H1 (cell line): ENCODE measurements at regions not wholly inside any gene's neighbourhood (a gene's known extent, or its start where the extent isn't known, plus 50 kb on each side); places are given as distances from the start of the nearest gene placed in this dataset.

ENCODE experiments used
- CTCF ChIA-PET: fragments of 300-600 bp; sonication (Branson Sonifier 250); formaldehyde crosslinking; loops from one replicate; lab custom pipeline; 2021; ENCODE audit not compliant: partially characterized antibody; lab: Charles Lee
- POLR2A ChIA-PET: fragments of 300-600 bp; sonication (Branson Sonifier 250); formaldehyde crosslinking; loops from one replicate; lab custom pipeline; 2021; ENCODE audit warnings: inconsistent platforms; ENCODE audit not compliant: partially characterized antibody; lab: Charles Lee
- DNase-seq, 2 experiments: peaks; one replicate each; pipeline versions ENCODE4 v3.0.0 to v3.0.0-alpha.2; 2010 to 2022; ENCODE audit warnings: low spot score in 2 of 2, low read depth in 1 of 2, mixed read lengths in 1 of 2
- FAIRE-seq: peaks from 2 replicates; lab custom pipeline; 2011; peaks lifted over from hg19 to GRCh38; lab: Jason Lieb, UNC
- H2AFZ ChIP-seq: 2 replicates; pipeline ENCODE4 v1.8.1; 2012; ENCODE audit warnings: low read length, inconsistent platforms
- H2AK5ac ChIP-seq: 2 replicates; pipeline ENCODE4 v1.6.1; 2013; ENCODE audit warnings: low read depth, low read length
- H2BK120ac ChIP-seq: replicated peaks from 2 replicates; pipeline ENCODE3; 2013; ENCODE audit warnings: low read depth, low read length, inconsistent platforms
- H2BK12ac ChIP-seq: 2 replicates; pipeline ENCODE4 v1.6.1; 2013; ENCODE audit warnings: low read depth, low read length
- H2BK15ac ChIP-seq: 2 replicates; pipeline ENCODE4 v1.6.1; 2013; ENCODE audit warnings: low read length
- H2BK20ac ChIP-seq: 2 replicates; pipeline ENCODE4 v1.6.1; 2013; ENCODE audit warnings: low read length
- H2BK5ac ChIP-seq: 2 replicates; pipeline ENCODE4 v1.6.1; 2013; ENCODE audit warnings: low read depth, low read length
- H3K14ac ChIP-seq: 2 replicates; pipeline ENCODE4 v1.6.1; 2013; ENCODE audit warnings: inconsistent platforms; ENCODE audit not compliant: insufficient read length
- H3K18ac ChIP-seq: 2 replicates; pipeline ENCODE4 v1.6.1; 2013; ENCODE audit warnings: low read length; ENCODE audit errors: extremely low read depth
- H3K23ac ChIP-seq: 2 replicates; pipeline ENCODE4 v1.6.1; 2013; ENCODE audit warnings: inconsistent platforms; ENCODE audit not compliant: insufficient read length
- H3K23me2 ChIP-seq: 2 replicates; pipeline ENCODE4 v1.6.1; 2013; ENCODE audit warnings: low read depth, low read length
- H3K27ac ChIP-seq: 2 replicates; pipeline ENCODE4 v1.6.1; 2011; ENCODE audit warnings: low read depth, low read length, inconsistent platforms
- H3K27me3 ChIP-seq, 4 experiments: replicated peaks in 1 of 4; 1 replicate in 1 of 4; 2 replicates in 3 of 4; pipeline versions ENCODE4 v1.6.1 to v1.8.1; 2011 to 2013; ENCODE audit warnings: low read length in 3 of 4, mild to moderate bottlenecking in 3 of 4, inconsistent platforms in 2 of 4, mixed read lengths in 2 of 4, moderate library complexity in 1 of 4; ENCODE audit not compliant: control insufficient read depth in 3 of 4, insufficient read depth in 3 of 4; ENCODE audit errors: extremely low read depth in 1 of 4
- H3K36me3 ChIP-seq, 4 experiments: 2 replicates each; pipeline versions ENCODE4 v1.6.1 to v1.8.1; 2011 to 2013; ENCODE audit warnings: mild to moderate bottlenecking in 4 of 4, low read length in 3 of 4, moderate library complexity in 2 of 4, control low read depth in 1 of 4, inconsistent platforms in 1 of 4; ENCODE audit not compliant: insufficient read depth in 4 of 4, control insufficient read depth in 2 of 4
- H3K4ac ChIP-seq: replicated peaks from 2 replicates; pipeline ENCODE3; 2013; ENCODE audit warnings: low read length, low read depth, mixed read lengths, inconsistent platforms; ENCODE audit not compliant: insufficient read length
- H3K4me1 ChIP-seq, 4 experiments: replicated peaks in 1 of 4; 1 replicate in 1 of 4; 2 replicates in 3 of 4; pipeline versions ENCODE4 v1.6.1 to v1.8.1; 2011 to 2013; ENCODE audit warnings: low read length in 3 of 4, inconsistent platforms in 2 of 4, mixed read lengths in 1 of 4; ENCODE audit not compliant: insufficient read depth in 4 of 4, control insufficient read depth in 3 of 4
- H3K4me2 ChIP-seq, 2 experiments: 2 replicates each; pipeline versions ENCODE4 v1.6.1 to v1.8.1; 2011 to 2013; ENCODE audit warnings: low read depth in 2 of 2, low read length in 2 of 2, control low read depth in 1 of 2, inconsistent platforms in 1 of 2, mild to moderate bottlenecking in 1 of 2; ENCODE audit not compliant: insufficient read depth in 1 of 2
- H3K4me3 ChIP-seq, 4 experiments: fragments of 200-600, 300-600 bp in 1 of 4; sonication (generic), shearing (Covaris generic), sonication (Bioruptor Twin) in 1 of 4; 2 replicates each; pipeline versions ENCODE4 v1.5.1 to v1.8.1; 2011 to 2016; ENCODE audit warnings: low read length in 4 of 4, low read depth in 3 of 4, control low read depth in 2 of 4, inconsistent platforms in 2 of 4, mild to moderate bottlenecking in 2 of 4, mixed read lengths in 1 of 4, moderate library complexity in 1 of 4; ENCODE audit not compliant: insufficient read depth in 2 of 4; ENCODE audit errors: extremely low read depth in 1 of 4
- H3K56ac ChIP-seq: replicated peaks from 2 replicates; pipeline ENCODE3; 2013; ENCODE audit warnings: low read depth, mild to moderate bottlenecking, mixed read lengths, low read length, inconsistent platforms; ENCODE audit not compliant: insufficient read length
- H3K79me1 ChIP-seq: 2 replicates; pipeline ENCODE4 v1.6.1; 2013; ENCODE audit warnings: low read depth, low read length, control low read depth
- H3K79me2 ChIP-seq, 2 experiments: 2 replicates each; pipeline versions ENCODE4 v1.6.1 to v1.8.1; 2012 to 2013; ENCODE audit warnings: low read length in 2 of 2, mild to moderate bottlenecking in 2 of 2, inconsistent platforms in 1 of 2; ENCODE audit not compliant: insufficient read depth in 2 of 2, control insufficient read depth in 1 of 2
- H3K9ac ChIP-seq, 4 experiments: replicated peaks in 1 of 4; 1 replicate in 1 of 4; 2 replicates in 3 of 4; pipeline versions ENCODE4 v1.6.1 to v1.8.1; 2011 to 2013; ENCODE audit warnings: low read depth in 3 of 4, low read length in 3 of 4, control low read depth in 2 of 4, mild to moderate bottlenecking in 2 of 4, moderate library complexity in 2 of 4, inconsistent platforms in 1 of 4; ENCODE audit errors: extremely low read depth in 1 of 4
- H3K9me3 ChIP-seq, 2 experiments: 2 replicates each; pipeline versions ENCODE4 v1.6.1 to v1.8.1; 2012 to 2013; ENCODE audit warnings: mild to moderate bottlenecking in 2 of 2, moderate library complexity in 2 of 2, control low read depth in 1 of 2, inconsistent platforms in 1 of 2, low read depth in 1 of 2, low read length in 1 of 2, mixed read lengths in 1 of 2; ENCODE audit not compliant: insufficient read depth in 2 of 2
- H4K20me1 ChIP-seq, 2 experiments: replicated peaks in 1 of 2; 2 replicates each; pipeline versions ENCODE3 to v1.8.1; 2011 to 2013; ENCODE audit warnings: inconsistent platforms in 2 of 2, low read length in 2 of 2, mild to moderate bottlenecking in 1 of 2; ENCODE audit not compliant: insufficient read depth in 2 of 2, control insufficient read depth in 1 of 2
- H4K5ac ChIP-seq: 2 replicates; pipeline ENCODE4 v1.6.1; 2013; ENCODE audit warnings: low read length, low read depth, mixed read lengths, inconsistent platforms; ENCODE audit not compliant: insufficient read length
- H4K8ac ChIP-seq: 2 replicates; pipeline ENCODE4 v1.8.0; 2013; ENCODE audit warnings: mild to moderate bottlenecking, moderate library complexity, low read length, inconsistent platforms; ENCODE audit not compliant: insufficient read depth; ENCODE audit errors: extremely low read depth
- H4K91ac ChIP-seq: replicated peaks from 2 replicates; pipeline ENCODE3; 2013; ENCODE audit warnings: low read length, mixed read lengths, inconsistent platforms; ENCODE audit not compliant: insufficient read length
- ASH2L ChIP-seq: fragments of 200-600, 300-600 bp; sonication (generic); IDR thresholded peaks from one replicate; pipeline ENCODE4 v1.7.1; 2017; ENCODE audit warnings: low read length
- ATF3 ChIP-seq: IDR thresholded peaks from 2 replicates; pipeline ENCODE4 v1.6.1; 2011; ENCODE audit warnings: low read depth, mild to moderate bottlenecking, low read length; ENCODE audit not compliant: insufficient read depth
- BCL11A ChIP-seq, 2 experiments: IDR thresholded peaks; one replicate each; pipeline ENCODE4 v1.6.1; 2011; ENCODE audit warnings: low read depth in 2 of 2, low read length in 2 of 2, mild to moderate bottlenecking in 2 of 2
- BRCA1 ChIP-seq: IDR thresholded peaks from 2 replicates; pipeline ENCODE4 v1.6.1; 2012; ENCODE audit warnings: low read depth, low read length, improper control_type of control experiment
- CBX5 ChIP-seq: fragments of 300-800, 300-1000 bp; sonication (generic); IDR thresholded peaks from 2 replicates; pipeline ENCODE4 v1.7.1; 2016; ENCODE audit warnings: antibody characterized with exemption, low read length, low read depth
- CREB1 ChIP-seq: IDR thresholded peaks from 2 replicates; pipeline ENCODE4 v1.6.1; 2012; ENCODE audit warnings: inconsistent platforms
- EGR1 ChIP-seq: IDR thresholded peaks from 2 replicates; pipeline ENCODE4 v1.6.1; 2011; ENCODE audit warnings: low read depth, low read length, borderline replicate concordance
- NRF1 ChIP-seq: IDR thresholded peaks from 2 replicates; pipeline ENCODE4 v1.6.1; 2011; ENCODE audit warnings: mild to moderate bottlenecking, low read depth, low read length, improper control_type of control experiment
- POLR2AphosphoS5 ChIP-seq: IDR thresholded peaks from 2 replicates; pipeline ENCODE4 v1.6.1; 2011; ENCODE audit warnings: low read depth, low read length
- SIN3A ChIP-seq, 2 experiments: IDR thresholded peaks in 1 of 2; conservative IDR thresholded peaks in 1 of 2; 2 replicates each; pipeline ENCODE4 v1.6.1; 2011 to 2012; ENCODE audit warnings: low read length in 2 of 2, improper control_type of control experiment in 1 of 2, low read depth in 1 of 2, mild to moderate bottlenecking in 1 of 2
- SP1 ChIP-seq: IDR thresholded peaks from 2 replicates; pipeline ENCODE4 v1.6.1; 2011; ENCODE audit warnings: low read depth, low read length
- TBP ChIP-seq: IDR thresholded peaks from 2 replicates; pipeline ENCODE4 v1.6.1; 2011; ENCODE audit warnings: low read depth, low read length, improper control_type of control experiment
- WGBS, 2 experiments: shearing (Covaris generic) in 1 of 2; methylation state at CpG; one replicate each; pipeline versions ENCODE4 v1.1.6 to v1.1.7; 2013 to 2015; ENCODE audit warnings: low lambda C conversion rate in 2 of 2, mixed read lengths in 2 of 2, inconsistent platforms in 1 of 2, low coverage in 1 of 2, missing lambda C conversion rate in 1 of 2; ENCODE audit not compliant: insufficient replicate concordance in 2 of 2, insufficient coverage in 1 of 2, insufficient read length in 1 of 2; ENCODE audit errors: extremely low coverage in 1 of 2, missing lambda C conversion rate in 1 of 2; 5-methylcytosine and 5-hydroxymethylcytosine counted together

- Histone ChIP-seq H3K23me2 (peaks cover 1% of the 10 kb centered on the region; the same call in 1 of the 2 replicates), H3K4me3 (no peak overlapping the region), H3K36me3 (no peaks in the 10 kb centered on the region), H3K4me2 (no peak overlapping the region), H2BK120ac (no peak overlapping the region), H3K23ac (no peak overlapping the region), H4K20me1 (no peaks in the 10 kb centered on the region), H3K18ac (no peak overlapping the region), H4K5ac (no peak overlapping the region), H2AK5ac (no peak overlapping the region), H3K4me1 (peaks cover 0 to 4% (median under 1%) of the 10 kb centered on the region in 4 experiments; a peak in 3 of 7 replicates), H4K8ac (no peak overlapping the region), H3K79me2 (no peaks in the 10 kb centered on the region), H3K14ac (no peak overlapping the region), H2BK12ac (no peak overlapping the region; the same call in 1 of the 2 replicates), H3K9ac (no peak overlapping the region), H4K91ac (no peak overlapping the region), H3K56ac (no peak overlapping the region), H3K79me1 (no peaks in the 10 kb centered on the region), H2BK5ac (no peak overlapping the region), H3K27me3 (no peaks in the 10 kb centered on the region), H2BK20ac (no peak overlapping the region), H3K4ac (no peak overlapping the region), H3K9me3 (no peaks in the 10 kb centered on the region), H3K27ac (no peak overlapping the region), H2BK15ac (0 out of 2 replicates have a peak overlapping the region, but pooled peaks have one; percentile 4), H2AFZ (no peak overlapping the region)
- ChIA-PET CTCF (interaction anchor here (2.1 kb wide), 1 partner anchor 106 kb away, joined by 5 read pairs; no protein-coding TSS in a partner anchor), POLR2A (no interaction called here)
- TF ChIP-seq ATF3 (no peak), CREB1 (no peak), SP1 (no peak), ASH2L (no peak), SIN3A (conservative IDR thresholded peaks at IDR 0.05 in 1 of 2, IDR thresholded peaks at IDR 0.05 in 1 of 2; ENCODE audit: low read depth in 1 of 2, low read length in 2 of 2) (no peak), BRCA1 (no peak), TBP (no peak), CBX5 (no peak), EGR1 (no peak), POLR2AphosphoS5 (no peak), BCL11A (IDR thresholded peaks at IDR 0.05; ENCODE audit: low read depth in 2 of 2, low read length in 2 of 2) (no peak), NRF1 (no peak)
- DNase-seq (no peak), FAIRE-seq (no peak)
- 91% methylated on average over 6 of the region's 6 CpGs; no CpG with 5 or more reads in 1 of the 2 experiments for WGBS, 2 experiments
Observed at GRCh38 chr18:22103647-22104031, 65.8 kb upstream of the GATA6 start.
